ENCODE measurements at regions not wholly inside any gene's neighbourhood (a gene's known extent, or its start where the extent isn't known, plus 50 kb on each side); places are given as distances from the start of the nearest gene placed in this dataset.

- Histone ChIP-seq H3K27me3 (no peaks in the 10 kb centered on the region), H3K9me3 (no peaks in the 10 kb centered on the region), H3K36me3 (replicated peaks in 1 of 2; ENCODE audit: insufficient read depth in 1 of 2, low read depth in 2 of 2) (no peaks in the 10 kb centered on the region), H3K4me3 (no peak overlapping the region), H3K4me1 (no peaks in the 10 kb centered on the region), H3K27ac (no peak overlapping the region)
- DNase-seq (no peak), ATAC-seq (no peak)
- TF ChIP-seq POLR2A (IDR thresholded peaks at IDR 0.05), result no peak
- no peak for TF ChIP-seq CTCF (IDR thresholded peaks at IDR 0.05)
- intact Hi-C loops (cut with DNase I), result no loop called here
- 0 to 17% methylated on average over 1 of the region's 1 CpG for WGBS, 2 donors
Measured at GRCh38 chr7:42432644-42433043, 195.6 kb upstream of the GLI3 start.

GRCh38 chr7:42431873-42432272, 194.9 kb upstream of the GLI3 start:
- no peaks in the 10 kb centered on the region for H3K9me3 ChIP-seq
- no peaks in the 10 kb centered on the region for H3K36me3 ChIP-seq (replicated peaks in 1 of 2; ENCODE audit: insufficient read depth in 1 of 2, low read depth in 2 of 2)
- WGBS, 2 donors, result 23 to 31% methylated on average over 2 of the region's 2 CpGs
- DNase-seq (no peak), ATAC-seq (no peak)
- no peak overlapping the region for H3K4me3 ChIP-seq
- TF ChIP-seq CTCF (IDR thresholded peaks at IDR 0.05) (no peak), POLR2A (IDR thresholded peaks at IDR 0.05) (no peak)
- no peaks in the 10 kb centered on the region for H3K4me1 ChIP-seq
- intact Hi-C loops (cut with DNase I), result no loop called here
- no peaks in the 10 kb centered on the region for H3K27me3 ChIP-seq
- no peak overlapping the region for H3K27ac ChIP-seq

- no peak overlapping the region for H3K27ac ChIP-seq
- DNase-seq (no peak), ATAC-seq (no peak)
- no peaks in the 10 kb centered on the region for H3K9me3 ChIP-seq
- TF ChIP-seq CTCF (IDR thresholded peaks at IDR 0.05) (no peak), POLR2A (IDR thresholded peaks at IDR 0.05) (no peak)
- intact Hi-C loops (cut with DNase I), result no loop called here
- 57 to 66% methylated on average over 4 of the region's 4 CpGs for WGBS, 2 donors
- no peaks in the 10 kb centered on the region for H3K36me3 ChIP-seq (replicated peaks in 1 of 2; ENCODE audit: insufficient read depth in 1 of 2, low read depth in 2 of 2)
- no peaks in the 10 kb centered on the region for H3K27me3 ChIP-seq
- no peaks in the 10 kb centered on the region for H3K4me1 ChIP-seq
- no peak overlapping the region for H3K4me3 ChIP-seq
Measured at GRCh38 chr7:42429339-42429738, 192.3 kb upstream of the GLI3 start.

GRCh38 chr7:42426163-42426562, 189.2 kb upstream of the GLI3 start:
- ATAC-seq, result no peak
- DNase-seq, result no peak
- TF ChIP-seq POLR2A (IDR thresholded peaks at IDR 0.05), result no peak
- no peak for TF ChIP-seq CTCF (IDR thresholded peaks at IDR 0.05)
- 38 to 47% methylated on average over 4 of the region's 4 CpGs for WGBS, 2 donors
- Histone ChIP-seq H3K27me3 (no peaks in the 10 kb centered on the region), H3K27ac (no peak overlapping the region), H3K36me3 (replicated peaks in 1 of 2; ENCODE audit: insufficient read depth in 1 of 2, low read depth in 2 of 2) (no peaks in the 10 kb centered on the region), H3K4me1 (no peaks in the 10 kb centered on the region), H3K4me3 (no peak overlapping the region), H3K9me3 (no peaks in the 10 kb centered on the region)
- intact Hi-C loops (cut with DNase I), result no loop called here

GRCh38 chr7:42414941-42415505, 178.0 kb upstream of the GLI3 start:
- Histone ChIP-seq H3K4me1 (no peaks in the 10 kb centered on the region), H3K36me3 (replicated peaks in 1 of 2; ENCODE audit: insufficient read depth in 1 of 2, low read depth in 2 of 2) (no peaks in the 10 kb centered on the region), H3K4me3 (no peak overlapping the region), H3K9me3 (no peaks in the 10 kb centered on the region), H3K27me3 (no peaks in the 10 kb centered on the region), H3K27ac (no peak overlapping the region)
- ATAC-seq (no peak), DNase-seq (no peak)
- TF ChIP-seq CTCF (IDR thresholded peaks at IDR 0.05), result no peak
- TF ChIP-seq POLR2A (IDR thresholded peaks at IDR 0.05), result no peak
- intact Hi-C loops (cut with DNase I), result no loop called here
- WGBS, 2 donors, result 44 to 45% methylated on average over 4 of the region's 4 CpGs

All from body of pancreas (tissue), 4 donors.